ENCODE measurements at regions not wholly inside any gene's neighbourhood (a gene's known extent, or its start where the extent isn't known, plus 50 kb on each side); places are given as distances from the start of the nearest gene placed in this dataset.
A peak's percentile ranks its signal among the peaks of the same experiment; 100 is the strongest.
"Not testable (repeated sequence)": the region's sequence is repeated elsewhere in the genome, so short reads cannot be mapped to it uniquely, and the experiment has no call there.

DNA sequence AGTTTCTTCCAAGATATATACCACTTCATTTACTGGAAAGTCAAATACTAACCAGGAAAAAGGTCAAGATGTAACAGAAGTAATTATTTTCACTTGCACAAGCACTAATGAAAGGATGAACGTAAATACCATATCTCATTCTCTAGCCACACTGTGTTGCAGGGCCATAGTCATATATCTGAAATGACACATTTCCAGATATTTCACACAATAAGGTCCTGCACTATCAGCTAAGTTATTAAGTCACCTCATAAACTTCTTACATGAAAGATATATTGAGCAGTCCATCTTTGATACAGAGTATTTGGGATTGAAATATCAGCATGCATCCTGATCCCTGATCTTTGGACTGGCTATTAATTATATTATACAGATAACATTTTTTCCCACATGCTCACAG, 783.3 kb upstream of the MGAT4C start:
- no peak for DNase-seq

DNA sequence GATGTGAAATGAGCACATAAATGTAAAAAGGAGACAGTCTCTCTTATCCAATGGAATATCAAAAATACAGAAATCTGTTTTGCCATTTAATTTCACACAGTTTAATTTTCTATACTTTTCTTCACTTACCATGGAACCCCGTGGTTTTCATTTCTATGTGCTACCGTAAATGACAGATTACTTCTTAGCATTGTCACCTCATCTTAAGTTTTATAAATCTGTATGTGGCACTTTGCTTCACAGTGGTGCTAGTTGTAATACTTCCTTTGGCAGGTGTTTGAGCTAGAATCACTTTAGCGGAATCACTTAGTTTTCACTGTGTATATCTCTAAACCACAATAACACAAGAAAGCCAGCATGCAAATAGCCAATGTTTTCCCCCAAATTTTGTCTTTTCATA, 781.9 kb upstream of the MGAT4C start:
- DNase-seq: no peak

DNA sequence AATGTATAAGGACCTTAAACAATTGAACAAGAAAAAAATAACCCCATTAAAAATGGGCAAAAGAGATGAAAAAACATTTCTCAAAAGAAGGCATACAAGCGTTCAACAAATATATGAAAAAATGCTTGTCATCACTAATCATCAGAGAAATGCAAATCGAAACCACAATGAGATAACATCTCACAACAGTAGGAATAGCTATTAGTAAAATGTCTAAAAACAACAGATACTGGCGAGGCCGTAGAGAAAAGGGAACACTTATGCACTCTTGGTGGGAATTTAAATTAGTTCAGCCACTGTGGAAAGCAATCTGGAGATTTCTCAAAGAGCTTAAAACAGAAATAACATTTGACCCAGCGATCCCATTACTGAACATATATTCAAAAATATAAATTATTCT, 769.8 kb upstream of the MGAT4C start:
- no peak for DNase-seq

DNA sequence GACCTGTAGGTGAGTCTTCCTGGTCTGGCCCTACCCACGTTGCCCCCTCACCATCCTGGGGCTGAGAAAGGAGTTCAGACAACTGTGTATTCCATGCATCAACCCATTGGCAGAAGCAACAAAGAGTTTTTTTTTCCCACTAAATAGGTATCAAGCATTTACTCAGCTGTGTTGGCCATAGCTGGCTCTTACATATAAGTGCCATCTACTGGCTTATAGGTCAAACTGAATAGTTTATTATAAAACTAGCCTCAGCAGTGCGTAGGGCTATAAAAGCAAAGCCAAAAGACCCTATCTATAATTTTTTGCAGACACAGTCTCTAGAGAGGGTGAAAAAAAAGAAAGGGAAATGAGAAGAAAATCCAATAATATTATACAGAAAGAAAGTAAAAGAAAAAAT, 765.2 kb upstream of the MGAT4C start:
- no peak for DNase-seq

DNA sequence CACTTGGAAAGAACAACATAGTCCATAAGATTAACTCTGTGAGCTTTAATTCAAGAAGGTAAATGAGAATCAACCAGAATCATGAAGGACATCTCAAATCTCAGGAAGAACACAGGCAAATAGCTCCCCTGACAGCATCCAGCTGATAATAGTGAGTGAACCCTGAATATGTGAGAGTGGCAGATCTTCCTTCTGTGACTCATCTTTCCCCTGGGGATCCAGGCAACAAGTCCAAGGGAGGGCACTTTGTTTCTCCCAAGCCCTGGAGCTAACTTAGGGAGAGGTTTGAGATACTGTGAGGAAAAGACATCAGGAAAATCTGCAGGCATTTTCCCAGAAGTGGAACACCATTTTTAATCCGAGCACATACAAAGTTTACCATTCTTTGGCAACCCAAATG, 763.9 kb upstream of the MGAT4C start:
- no peak for DNase-seq

DNA sequence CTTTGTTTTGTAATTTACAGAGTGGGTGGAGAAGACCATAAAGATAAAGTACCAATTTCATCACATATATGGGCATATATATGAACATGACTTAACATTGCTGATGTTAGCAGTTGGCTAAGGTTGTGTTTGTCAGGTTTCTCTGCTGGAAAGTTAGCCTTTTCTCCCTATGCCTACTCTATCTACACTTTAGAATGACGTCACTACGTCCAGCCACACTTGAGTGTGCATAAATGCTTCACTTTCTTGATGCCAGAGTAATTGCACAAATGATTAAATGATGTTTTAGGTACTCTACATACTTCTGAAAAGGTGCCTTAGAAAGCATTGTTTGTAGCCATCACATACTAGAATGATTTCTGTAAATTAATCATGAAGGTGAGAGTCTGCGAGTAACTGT, 759.2 kb upstream of the MGAT4C start:
- DNase-seq: no peak

DNA sequence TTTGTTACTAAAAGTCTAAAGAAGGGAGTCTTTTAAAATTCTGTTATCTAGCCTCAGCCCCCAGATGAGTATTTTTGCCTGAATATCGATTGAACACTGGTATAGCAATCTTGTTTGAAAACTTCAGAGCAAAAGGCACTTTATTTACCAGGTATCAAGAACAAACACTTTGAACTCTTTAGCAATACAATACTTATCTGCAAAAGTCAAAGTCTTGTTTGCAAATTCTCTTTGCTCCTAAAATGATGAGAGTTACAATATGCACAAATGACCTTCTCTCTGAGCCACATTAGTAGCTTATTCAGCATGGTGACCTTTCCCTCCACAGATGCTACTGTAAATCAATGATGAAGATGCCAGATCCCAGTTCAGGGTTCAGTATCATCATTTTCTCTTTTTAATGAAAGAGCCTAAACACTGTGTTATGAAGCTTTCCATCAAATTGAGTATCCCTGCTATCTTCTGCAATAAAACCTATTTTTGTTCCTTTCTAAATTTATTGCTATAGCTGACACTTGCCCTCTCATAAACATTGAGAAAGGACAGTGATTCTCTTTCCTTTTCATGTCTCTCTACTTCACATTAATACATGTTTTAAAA, 752.7 kb upstream of the MGAT4C start:
- no peak for DNase-seq

DNA sequence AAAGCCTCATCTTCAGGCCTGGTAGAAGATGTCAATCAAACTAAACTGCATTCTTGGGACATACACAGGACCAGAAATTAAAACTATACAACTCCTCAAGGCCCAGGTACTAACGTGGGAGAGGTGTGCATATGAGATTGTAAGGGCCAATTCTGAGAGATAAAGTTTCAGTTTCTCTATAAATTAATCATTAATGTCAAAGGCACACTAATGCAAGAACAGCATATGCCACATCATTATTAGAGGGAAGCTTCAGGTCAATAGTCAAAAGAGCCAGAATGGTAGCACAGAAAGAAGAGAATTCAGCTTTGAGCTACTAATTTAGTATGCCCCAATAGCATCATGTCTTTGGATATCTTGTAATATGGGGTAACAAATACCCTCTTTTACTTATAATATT, 744.9 kb upstream of the MGAT4C start:
- DNase-seq: no peak

DNA sequence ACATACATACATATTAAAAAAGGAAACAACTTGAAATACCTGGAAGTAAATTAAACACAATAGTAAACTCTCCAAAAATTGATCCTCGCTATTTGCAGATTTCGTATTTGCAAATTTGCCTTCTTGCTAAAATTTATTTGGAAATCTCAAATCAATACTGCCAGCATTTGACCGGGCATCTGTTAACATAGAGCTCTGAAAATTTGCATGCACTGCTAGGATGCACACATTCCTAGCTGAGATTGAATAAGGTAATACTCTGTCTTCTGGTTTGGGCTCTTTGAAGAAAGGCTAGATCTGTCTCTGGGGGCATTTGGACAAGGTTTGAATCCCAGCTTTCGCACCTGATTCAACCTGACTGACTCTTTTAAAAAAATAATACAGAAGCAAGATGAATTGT, 729.1 kb upstream of the MGAT4C start:
- no peak for DNase-seq

DNA sequence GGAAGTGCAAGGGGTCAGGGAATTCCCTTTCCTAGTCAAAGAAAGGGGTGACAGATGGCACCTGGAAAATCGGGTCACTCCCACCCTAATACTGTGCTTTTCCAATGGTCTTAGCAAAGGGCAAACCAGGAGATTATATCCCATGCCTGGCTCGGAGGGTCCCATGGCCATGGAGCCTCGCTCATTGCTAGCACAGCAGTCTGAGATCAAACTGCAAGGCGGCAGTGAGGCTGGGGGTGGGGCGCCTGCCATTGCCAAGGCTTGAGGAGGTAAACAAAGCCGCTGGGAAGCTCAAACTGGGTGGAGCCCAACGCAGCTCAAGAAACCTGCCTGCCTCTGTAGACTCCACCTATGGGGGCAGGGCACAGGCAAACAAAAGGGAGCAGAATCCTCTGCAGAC, 714.4 kb upstream of the MGAT4C start:
- not testable (repeated sequence) for DNase-seq

DNA sequence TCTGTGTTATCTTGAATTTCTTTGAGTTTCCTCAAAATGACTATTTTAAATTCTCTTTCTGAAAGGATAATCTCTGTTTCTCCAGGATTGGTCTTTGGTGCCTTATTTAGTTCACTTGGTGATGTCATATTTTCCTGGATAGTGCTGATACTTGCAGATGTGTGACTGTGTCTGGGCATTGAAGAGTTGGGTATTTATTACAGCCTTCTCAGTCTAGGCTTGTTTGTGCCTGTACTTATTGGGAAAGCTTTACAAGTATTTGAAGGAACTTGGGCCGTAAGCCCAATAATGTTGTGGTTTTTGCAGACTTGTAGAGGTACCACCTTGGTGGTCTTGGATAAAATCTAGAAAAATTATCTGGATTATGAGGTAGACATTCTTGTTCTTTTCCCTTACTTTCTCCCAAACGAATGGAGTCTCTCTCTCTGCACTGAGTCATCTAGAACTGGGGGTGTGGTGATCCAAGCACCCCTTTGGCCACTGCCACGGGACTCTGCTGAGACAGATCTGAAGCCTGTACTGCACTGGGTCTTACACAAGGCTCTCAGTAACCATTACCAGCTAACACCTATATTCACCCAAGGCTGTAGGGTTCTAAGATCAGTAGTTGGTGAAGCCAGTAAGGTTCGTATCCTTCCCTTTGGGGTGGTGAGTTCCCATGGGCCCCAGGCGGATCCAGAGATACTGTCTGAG, 703.7 kb upstream of the MGAT4C start:
- no peak for DNase-seq

DNA sequence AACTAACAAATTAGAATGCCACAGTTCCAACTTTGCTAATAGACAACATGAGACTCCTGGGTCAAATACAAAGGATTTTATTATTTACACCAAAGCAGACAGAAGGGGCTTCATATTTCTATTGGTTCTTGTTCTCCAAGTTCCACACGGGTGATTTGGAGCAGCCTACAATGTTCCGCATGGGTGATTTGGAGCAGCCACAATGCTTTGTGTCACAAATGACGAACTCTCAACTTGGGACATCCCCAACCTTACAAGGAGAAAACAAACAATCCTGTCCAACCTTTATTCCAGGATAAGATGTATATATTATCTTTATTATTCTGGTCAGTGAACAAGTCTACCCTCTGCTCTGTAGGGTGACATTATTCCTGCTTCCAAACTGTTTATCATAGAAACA, 694.3 kb upstream of the MGAT4C start:
- DNase-seq: no peak

DNA sequence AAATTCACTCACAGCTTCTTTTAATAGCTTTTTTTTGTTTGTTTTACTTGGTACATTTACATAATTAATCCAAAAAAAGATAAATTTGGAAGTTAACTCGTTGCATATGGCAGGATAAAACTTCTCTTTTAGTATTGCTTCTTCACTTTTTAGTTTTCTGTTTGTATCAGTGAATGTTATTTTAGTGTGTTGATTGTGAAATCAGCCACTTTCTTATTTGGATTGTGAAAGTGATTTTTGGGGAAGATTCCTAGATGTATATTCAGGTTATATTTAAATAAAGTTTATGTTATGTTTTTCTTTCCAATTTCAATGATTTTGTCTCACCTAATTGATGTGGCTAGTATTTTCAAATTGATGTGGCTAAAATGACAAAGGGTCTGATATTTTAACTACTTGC, 693.9 kb upstream of the MGAT4C start:
- DNase-seq: peak; percentile 24

DNA sequence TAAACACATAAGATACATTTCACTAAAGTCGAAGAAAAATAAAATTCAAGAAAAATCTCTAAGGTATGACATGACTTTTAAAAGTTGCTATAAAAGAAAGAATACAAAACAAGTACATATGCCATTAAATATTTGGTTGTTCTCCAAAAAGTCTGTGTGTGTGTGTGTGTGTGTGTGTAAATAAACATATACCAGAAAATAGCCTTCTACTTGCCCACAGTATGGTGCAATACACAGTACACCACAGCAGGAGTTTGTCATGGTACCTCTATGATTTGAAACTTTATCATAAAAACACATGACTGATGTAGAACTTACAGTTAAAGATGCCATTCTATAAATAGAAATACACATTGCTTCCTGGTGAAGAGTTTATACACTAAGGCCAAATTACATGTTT, 692.7 kb upstream of the MGAT4C start:
- DNase-seq: no peak

DNA sequence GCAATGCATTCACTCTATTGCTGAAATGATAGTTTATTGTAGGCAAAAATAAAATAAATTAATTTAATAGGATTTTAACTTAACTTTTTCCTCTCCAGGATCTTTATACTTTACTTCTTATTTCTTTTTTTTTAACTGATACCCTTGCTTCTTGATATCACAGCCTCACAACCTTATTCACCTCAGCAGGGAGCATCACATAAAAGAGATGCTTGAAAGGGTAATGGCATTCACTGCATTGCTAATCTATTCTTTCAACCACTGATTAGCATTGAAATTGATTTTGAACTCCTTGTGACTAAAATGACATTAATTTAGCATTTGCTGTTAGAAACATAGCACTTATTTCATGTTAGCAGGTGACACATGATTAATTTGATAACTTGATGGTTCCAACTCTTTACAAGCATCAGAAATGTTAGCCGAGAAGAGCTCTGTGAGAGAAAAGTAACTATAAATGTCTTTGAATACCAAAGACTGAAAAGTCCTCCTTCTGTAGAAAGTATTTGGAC, 689.5 kb upstream of the MGAT4C start:
- DNase-seq: no peak

DNA sequence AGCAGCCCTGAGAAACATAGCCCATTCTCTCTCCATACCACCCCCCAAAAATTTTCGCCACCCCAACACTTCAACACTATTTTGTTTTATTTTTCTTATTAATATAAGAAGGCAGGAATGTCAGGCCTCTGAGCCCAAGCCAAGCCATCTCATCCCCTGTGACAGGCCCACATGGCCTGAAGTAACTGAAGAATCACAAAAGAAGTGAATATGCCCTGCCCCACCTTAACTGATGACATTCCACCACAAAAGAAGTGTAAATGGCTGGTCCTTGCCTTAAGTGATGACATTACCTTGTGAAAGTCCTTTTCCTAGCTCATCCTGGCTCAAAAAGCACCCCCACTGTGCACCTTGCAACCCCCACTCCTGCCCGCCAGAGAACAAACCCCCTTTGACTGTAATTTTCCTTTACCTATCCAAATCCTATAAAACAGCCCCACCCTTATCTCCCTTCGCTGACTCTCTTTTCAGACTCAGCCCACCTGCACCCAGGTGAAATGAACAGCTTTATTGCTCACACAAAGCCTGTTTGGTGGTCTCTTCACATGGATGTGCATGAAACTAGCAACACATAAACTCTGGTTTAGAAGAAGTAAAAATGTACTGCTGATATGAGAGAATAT, 688.1 kb upstream of the MGAT4C start:
- DNase-seq: not testable (repeated sequence)

DNA sequence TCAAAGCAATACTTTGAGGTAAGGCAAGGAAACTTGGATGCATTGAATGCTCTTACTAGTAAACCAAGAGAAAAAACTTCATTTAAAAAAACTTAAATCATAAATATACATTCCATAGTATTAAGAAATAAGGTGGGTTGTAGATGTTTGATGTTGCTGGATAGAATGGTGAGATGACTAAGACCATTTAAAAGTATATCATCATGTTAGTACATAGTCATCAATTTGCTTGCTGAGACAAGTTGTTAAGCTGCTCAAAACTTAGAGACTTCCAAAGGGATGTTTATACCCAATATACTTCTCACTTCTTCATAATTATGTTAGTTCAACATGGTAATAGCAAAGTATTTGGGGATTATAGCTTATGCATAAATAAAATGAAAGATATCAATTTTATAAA, 675.5 kb upstream of the MGAT4C start:
- DNase-seq: no peak

DNA sequence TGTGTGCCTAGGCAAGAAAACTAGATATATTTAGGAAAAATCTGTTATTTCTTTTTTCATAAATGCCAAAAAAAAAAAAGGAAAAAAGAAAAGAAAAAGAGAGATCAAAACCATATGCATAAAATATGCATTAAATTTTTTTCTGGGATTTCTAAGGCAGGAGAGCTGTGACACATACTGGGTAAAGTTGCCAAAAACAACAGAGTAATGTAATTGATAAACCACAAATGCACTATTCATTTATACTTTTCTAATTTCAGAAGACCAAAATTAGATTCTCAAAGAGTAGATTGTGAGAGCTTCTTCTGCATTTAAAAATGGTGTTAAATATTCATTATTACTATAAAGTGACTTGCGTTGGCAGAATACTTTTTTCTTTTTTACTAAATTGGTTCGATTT, 673.8 kb upstream of the MGAT4C start:
- no peak for DNase-seq

DNA sequence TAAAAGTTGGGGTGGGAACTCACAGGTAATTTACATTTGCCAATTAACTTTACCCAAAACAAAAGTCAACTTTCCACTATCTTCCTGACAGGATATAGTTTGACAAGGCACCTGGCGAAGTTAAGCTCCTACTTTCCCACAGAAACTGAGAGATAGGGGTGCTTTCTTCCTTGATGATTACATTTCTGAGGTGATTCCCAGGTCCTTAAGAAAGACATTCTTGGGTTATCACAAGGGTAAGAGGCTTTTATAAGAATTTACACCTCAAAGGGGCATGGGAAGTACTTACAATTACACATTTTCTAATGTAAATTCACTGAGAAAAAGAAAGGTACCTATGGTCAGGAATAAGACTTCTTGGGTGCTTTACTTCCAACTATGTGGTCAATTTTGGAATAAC, 660.9 kb upstream of the MGAT4C start:
- DNase-seq: no peak

DNA sequence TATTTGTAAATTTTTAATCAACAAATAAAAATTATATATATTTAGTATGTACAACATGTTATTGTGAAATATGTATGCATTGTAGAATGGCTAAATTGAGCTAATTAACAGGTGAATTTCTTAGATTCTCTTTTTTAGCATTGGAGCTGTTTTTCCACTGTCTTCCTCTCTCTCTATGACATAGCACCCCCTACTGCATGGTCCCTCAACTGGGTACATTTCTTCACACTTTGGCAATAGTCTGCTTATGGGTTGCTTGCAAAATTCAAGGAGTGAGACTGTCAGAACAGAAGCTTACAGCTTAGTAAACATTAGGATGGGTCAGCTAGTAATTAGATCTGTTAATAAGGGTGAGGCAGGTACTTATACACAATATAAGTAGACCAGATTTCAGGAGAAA, 658.5 kb upstream of the MGAT4C start:
- no peak for DNase-seq

DNA sequence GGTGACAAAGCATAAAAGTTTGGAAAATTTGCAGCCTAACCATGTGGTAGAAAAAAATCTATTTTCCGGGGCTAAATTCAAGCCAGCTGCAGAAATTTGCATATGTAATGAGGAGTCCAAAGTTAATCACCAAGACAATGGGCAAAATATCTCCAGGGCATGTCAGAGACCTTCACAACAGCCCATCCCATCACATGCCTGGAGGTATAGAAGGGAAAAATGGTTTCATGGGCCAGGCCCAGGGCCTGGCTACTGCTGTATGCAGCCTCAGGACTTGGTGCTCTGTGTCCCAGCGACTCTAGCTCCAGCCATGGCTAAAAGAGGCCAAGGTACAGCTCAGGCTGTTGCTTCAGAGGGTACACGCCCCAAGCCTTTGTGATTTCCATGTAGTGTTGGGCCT, 655.8 kb upstream of the MGAT4C start:
- DNase-seq: no peak

DNA sequence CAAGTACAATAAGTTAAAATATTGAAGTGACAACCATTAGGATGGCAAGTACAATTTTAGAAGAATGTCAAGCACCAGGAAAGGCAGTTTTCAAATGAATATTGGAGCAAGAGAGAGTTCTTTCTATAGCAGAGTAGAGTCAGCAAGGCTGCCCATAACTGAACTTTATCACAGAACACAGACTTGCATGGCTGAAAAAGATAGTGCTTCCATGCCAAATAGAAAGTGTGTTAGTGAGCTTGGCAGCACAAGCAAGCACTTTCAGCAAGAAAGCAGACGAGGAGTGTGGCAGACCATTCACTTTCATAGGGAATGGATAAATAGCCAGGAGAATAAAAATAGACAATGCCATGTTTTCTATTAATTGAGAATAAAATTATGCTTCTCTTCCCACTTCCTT, 647.0 kb upstream of the MGAT4C start:
- DNase-seq: no peak

DNA sequence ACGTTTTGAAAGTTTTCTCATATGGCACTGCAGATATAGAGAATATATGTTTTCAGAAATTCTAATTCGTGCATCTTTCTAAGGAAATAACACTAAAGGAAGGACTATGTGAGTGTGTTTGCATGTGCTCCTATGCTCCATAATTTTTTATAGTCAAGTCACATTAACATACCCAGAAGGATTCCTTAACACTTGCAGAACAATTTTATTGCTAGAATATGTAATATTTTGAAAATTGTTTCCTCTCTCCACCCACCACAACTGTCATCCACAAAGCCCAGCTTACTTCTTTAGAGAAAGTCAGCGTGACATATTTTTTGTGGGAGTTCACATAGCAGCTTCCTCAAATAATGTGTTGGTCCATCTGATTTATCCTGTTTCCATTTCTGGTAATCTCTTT, 604.6 kb upstream of the MGAT4C start:
- DNase-seq: no peak

DNA sequence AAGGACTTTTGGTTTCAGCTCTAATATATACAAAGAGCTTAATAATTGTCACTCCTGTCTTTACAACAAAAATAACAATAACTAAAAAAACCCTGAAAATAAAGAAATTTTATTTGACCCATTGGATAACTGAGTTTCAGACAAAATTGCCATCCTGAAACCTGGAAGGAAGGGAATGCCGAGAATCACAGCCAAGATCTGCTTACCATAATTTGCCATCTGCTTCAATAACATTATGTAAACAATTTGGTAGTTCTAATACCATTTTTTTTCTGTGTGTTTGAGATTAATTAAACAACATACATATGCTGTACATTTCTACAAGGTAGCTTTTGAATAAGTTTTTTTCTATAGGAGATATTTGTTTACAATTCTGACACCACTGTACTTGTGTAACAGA, 596.3 kb upstream of the MGAT4C start:
- DNase-seq: no peak

DNA sequence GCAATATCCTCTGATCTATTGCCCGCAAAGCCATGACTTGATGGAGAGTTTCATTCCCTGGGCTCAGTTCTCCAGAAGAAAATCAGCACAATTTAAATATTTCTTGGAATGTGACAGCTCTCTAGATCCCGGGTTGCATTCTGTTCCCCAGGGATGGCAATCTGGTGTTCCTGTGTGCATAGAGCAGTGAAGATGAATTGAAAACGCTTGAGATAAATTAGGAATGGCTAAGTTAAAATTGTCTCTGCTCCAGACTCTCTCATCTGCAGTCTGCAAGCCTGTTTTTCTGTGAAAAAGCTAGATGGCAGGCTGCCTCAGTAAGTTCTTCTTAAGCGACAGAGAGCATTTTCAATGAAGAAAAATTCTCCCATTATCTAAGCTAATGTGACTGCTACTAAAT, 582.5 kb upstream of the MGAT4C start:
- no peak for DNase-seq
